SJSA1 (cell line): ENCODE measurements at regions not wholly inside any gene's neighbourhood (a gene's known extent, or its start where the extent isn't known, plus 50 kb on each side); places are given as distances from the start of the nearest gene placed in this dataset.

ENCODE experiments used
- DNase-seq, 2 experiments: peaks; one replicate each; pipeline ENCODE4 v3.0.0-alpha.2; 2015 to 2020; ENCODE audit warnings: low spot score in 2 of 2, low read depth in 1 of 2
- H3K27ac ChIP-seq: fragments of 250-450 bp; sonication (Bioruptor Pico); 2 replicates; pipeline ENCODE4 v1.5.1; 2020; ENCODE audit warnings: mild to moderate bottlenecking, moderate library complexity
- H3K27me3 ChIP-seq: fragments of 250-450 bp; sonication (Bioruptor Pico); replicated peaks from 2 replicates; pipeline ENCODE4 v1.5.1; 2020; ENCODE audit warnings: mild to moderate bottlenecking, moderate library complexity
- H3K36me3 ChIP-seq: fragments of 250-450 bp; sonication (Bioruptor Pico); 2 replicates; pipeline ENCODE4 v1.5.1; 2020; ENCODE audit warnings: mild to moderate bottlenecking
- H3K4me1 ChIP-seq: fragments of 250-450 bp; sonication (Bioruptor Pico); replicated peaks from 2 replicates; pipeline ENCODE4 v1.6.1; 2021; ENCODE audit warnings: mild to moderate bottlenecking
- H3K4me3 ChIP-seq: fragments of 250-450 bp; sonication (Bioruptor Pico); 2 replicates; pipeline ENCODE4 v1.5.1; 2020; ENCODE audit warnings: mild to moderate bottlenecking
- H3K9me3 ChIP-seq: fragments of 250-450 bp; sonication (Bioruptor Pico); replicated peaks from 2 replicates; pipeline ENCODE4 v1.5.1; 2020; ENCODE audit warnings: mild to moderate bottlenecking

GRCh38 chr4:35978551-35978950, 265.8 kb downstream of the ARAP2 start:
- no peak for DNase-seq
- no peak overlapping the region for H3K4me3 ChIP-seq
- no peaks in the 10 kb centered on the region for H3K27me3 ChIP-seq
- no peak overlapping the region for H3K27ac ChIP-seq
- no peaks in the 10 kb centered on the region for H3K4me1 ChIP-seq
- no peaks in the 10 kb centered on the region for H3K36me3 ChIP-seq
- no peaks in the 10 kb centered on the region for H3K9me3 ChIP-seq

GRCh38 chr4:35982318-35982717, 262.0 kb downstream of the ARAP2 start:
- no peak for DNase-seq
- Histone ChIP-seq H3K4me1 (no peaks in the 10 kb centered on the region), H3K27me3 (no peaks in the 10 kb centered on the region), H3K27ac (no peak overlapping the region), H3K36me3 (no peaks in the 10 kb centered on the region), H3K4me3 (no peak overlapping the region), H3K9me3 (no peaks in the 10 kb centered on the region)

DNA sequence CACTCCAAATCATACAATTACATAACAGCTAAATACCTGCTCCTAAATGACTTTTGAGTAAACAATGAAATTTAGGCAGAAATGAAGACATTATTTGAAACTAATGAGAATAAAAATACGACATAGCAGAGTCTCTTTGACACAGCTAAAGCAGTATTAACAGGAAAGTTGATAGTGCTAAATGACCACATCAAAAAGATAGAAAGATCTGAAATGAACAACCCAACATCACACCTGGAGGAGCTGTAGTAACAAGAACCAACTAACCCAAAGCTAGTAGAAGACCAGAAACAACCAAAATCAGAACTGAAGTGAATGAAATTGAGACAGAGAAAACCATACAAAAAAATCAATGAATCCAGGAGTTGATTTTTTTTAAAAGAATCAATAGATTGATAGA, 257.8 kb downstream of the ARAP2 start:
- no peak for DNase-seq
- Histone ChIP-seq H3K27ac (no peak overlapping the region), H3K4me3 (no peak overlapping the region)

DNA sequence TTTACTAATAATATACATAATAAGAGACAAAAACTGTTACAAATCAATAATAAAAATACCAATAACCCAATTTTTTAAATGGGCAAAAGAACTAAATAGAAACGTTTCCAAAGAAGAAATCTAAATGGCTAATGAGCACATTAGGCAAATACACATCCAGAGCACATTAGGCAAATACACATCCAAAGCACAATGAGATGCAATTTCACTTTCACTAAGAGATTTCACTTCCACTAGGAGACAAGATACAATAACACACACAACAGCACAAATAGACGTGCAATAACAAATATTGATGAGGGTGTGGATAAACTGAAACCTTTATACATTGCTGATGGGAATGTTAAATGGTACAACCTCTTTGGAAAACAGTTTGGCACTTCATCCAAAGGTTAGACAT, 250.7 kb downstream of the ARAP2 start:
- H3K9me3 ChIP-seq, result no peaks in the 10 kb centered on the region
- DNase-seq, result no peak
- no peak overlapping the region for H3K27ac ChIP-seq
- H3K4me3 ChIP-seq, result no peak overlapping the region
- no peaks in the 10 kb centered on the region for H3K4me1 ChIP-seq
- H3K27me3 ChIP-seq, result no peaks in the 10 kb centered on the region
- H3K36me3 ChIP-seq, result no peaks in the 10 kb centered on the region

More for the DNA sequence above, 257.8 kb downstream of the ARAP2 start:
- Histone ChIP-seq H3K9me3 (no peaks in the 10 kb centered on the region), H3K36me3 (no peaks in the 10 kb centered on the region), H3K4me1 (no peaks in the 10 kb centered on the region), H3K27me3 (no peaks in the 10 kb centered on the region)

- no peak for DNase-seq
- H3K36me3 ChIP-seq, result no peaks in the 10 kb centered on the region
- H3K9me3 ChIP-seq, result no peaks in the 10 kb centered on the region
- no peaks in the 10 kb centered on the region for H3K4me1 ChIP-seq
- H3K27ac ChIP-seq, result no peak overlapping the region
- no peaks in the 10 kb centered on the region for H3K27me3 ChIP-seq
- no peak overlapping the region for H3K4me3 ChIP-seq
Observed at GRCh38 chr4:36000941-36001557, 243.3 kb downstream of the ARAP2 start.

GRCh38 chr4:36003051-36003450, 241.3 kb downstream of the ARAP2 start:
- no peaks in the 10 kb centered on the region for H3K9me3 ChIP-seq

GRCh38 chr4:36004204-36004851, 240.0 kb downstream of the ARAP2 start:
- no peak overlapping the region for H3K4me3 ChIP-seq
- H3K36me3 ChIP-seq, result no peaks in the 10 kb centered on the region
- H3K27ac ChIP-seq, result no peak overlapping the region
- H3K9me3 ChIP-seq, result no peaks in the 10 kb centered on the region
- no peaks in the 10 kb centered on the region for H3K4me1 ChIP-seq
- DNase-seq, result no peak
- no peaks in the 10 kb centered on the region for H3K27me3 ChIP-seq

More at GRCh38 chr4:36003051-36003450, 241.3 kb downstream of the ARAP2 start:
- H3K4me1 ChIP-seq, result no peaks in the 10 kb centered on the region
- DNase-seq, result no peak
- H3K27me3 ChIP-seq, result no peaks in the 10 kb centered on the region
- H3K4me3 ChIP-seq, result no peak overlapping the region
- H3K36me3 ChIP-seq, result no peaks in the 10 kb centered on the region
- no peak overlapping the region for H3K27ac ChIP-seq

- Histone ChIP-seq H3K4me1 (no peaks in the 10 kb centered on the region), H3K9me3 (no peaks in the 10 kb centered on the region), H3K27me3 (no peaks in the 10 kb centered on the region), H3K36me3 (no peaks in the 10 kb centered on the region), H3K27ac (no peak overlapping the region), H3K4me3 (no peak overlapping the region)
- DNase-seq, result no peak
Observed at GRCh38 chr4:36006226-36006625, 238.1 kb downstream of the ARAP2 start.

DNA sequence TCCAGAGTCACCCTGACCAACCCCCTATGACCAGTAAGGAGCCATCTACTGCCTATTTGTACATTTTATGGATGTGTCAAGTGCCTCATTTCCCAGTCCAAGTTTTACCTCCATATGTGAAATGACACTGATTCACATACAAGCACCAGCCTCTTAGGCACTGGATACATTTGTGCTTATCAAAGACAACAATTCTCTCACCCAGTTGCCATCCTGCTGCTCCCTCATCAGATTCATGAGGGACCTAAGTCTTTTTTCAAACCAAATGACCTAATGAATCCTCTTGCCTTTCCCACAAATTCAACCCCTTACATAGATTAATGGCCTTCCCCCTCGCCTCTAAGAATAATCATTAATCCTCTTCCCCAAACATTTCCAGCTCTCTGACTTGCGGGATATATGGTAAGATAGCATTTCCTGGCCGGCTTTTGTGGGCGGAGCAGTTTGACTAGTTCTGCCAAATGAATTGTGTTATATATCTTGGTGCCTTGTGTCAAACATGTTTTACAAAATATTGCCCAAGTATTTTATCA, 233.9 kb downstream of the ARAP2 start:
- no peak overlapping the region for H3K4me3 ChIP-seq
- no peak for DNase-seq
- H3K36me3 ChIP-seq, result no peaks in the 10 kb centered on the region
- H3K4me1 ChIP-seq, result no peaks in the 10 kb centered on the region
- H3K27ac ChIP-seq, result no peak overlapping the region
- no peaks in the 10 kb centered on the region for H3K9me3 ChIP-seq
- no peaks in the 10 kb centered on the region for H3K27me3 ChIP-seq

- H3K4me1 ChIP-seq, result no peaks in the 10 kb centered on the region
Observed at GRCh38 chr4:36011381-36011780, 232.9 kb downstream of the ARAP2 start.

GRCh38 chr4:36012503-36012902, 231.8 kb downstream of the ARAP2 start:
- H3K36me3 ChIP-seq, result no peaks in the 10 kb centered on the region
- H3K27ac ChIP-seq, result no peak overlapping the region
- DNase-seq, result no peak
- no peaks in the 10 kb centered on the region for H3K9me3 ChIP-seq
- no peaks in the 10 kb centered on the region for H3K4me1 ChIP-seq
- H3K27me3 ChIP-seq, result no peaks in the 10 kb centered on the region
- no peak overlapping the region for H3K4me3 ChIP-seq

More at GRCh38 chr4:36011381-36011780, 232.9 kb downstream of the ARAP2 start:
- DNase-seq, result no peak
- H3K27ac ChIP-seq, result no peak overlapping the region
- H3K9me3 ChIP-seq, result no peaks in the 10 kb centered on the region
- H3K4me3 ChIP-seq, result no peak overlapping the region
- H3K27me3 ChIP-seq, result no peaks in the 10 kb centered on the region
- H3K36me3 ChIP-seq, result no peaks in the 10 kb centered on the region

DNA sequence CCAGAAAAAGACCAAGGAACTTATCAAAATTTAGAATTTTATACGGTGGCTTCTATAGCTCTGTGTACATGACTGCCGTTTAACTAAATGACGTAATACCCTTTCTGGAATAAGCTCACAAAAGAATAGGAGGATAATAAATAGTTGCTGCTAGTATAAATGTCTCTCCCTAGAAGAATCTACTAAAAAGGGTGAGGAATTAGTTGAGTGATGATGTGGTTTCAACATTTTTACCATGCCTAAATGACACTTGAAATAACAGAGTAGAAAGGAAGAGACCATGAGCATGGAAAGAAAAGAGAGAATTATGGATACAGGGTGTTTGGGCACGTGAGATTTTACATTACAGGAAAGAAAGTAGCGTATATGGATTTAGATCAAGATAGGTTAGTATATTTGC, 231.1 kb downstream of the ARAP2 start:
- Histone ChIP-seq H3K36me3 (no peaks in the 10 kb centered on the region), H3K27ac (no peak overlapping the region), H3K9me3 (no peaks in the 10 kb centered on the region), H3K4me1 (no peaks in the 10 kb centered on the region), H3K4me3 (no peak overlapping the region), H3K27me3 (no peaks in the 10 kb centered on the region)
- no peak for DNase-seq
